NCI-H1694 (cell line): ENCODE measurements at regions not wholly inside any gene's neighbourhood (a gene's known extent, or its start where the extent isn't known, plus 50 kb on each side); places are given as distances from the start of the nearest gene placed in this dataset.

Experiments
- DNase-seq: peaks from one replicate; lab custom pipeline; 2025; lab: John Stamatoyannopoulos, UW

GRCh38 chr6:14903176-14904038 lies 342.5 kb upstream of the JARID2 start:
- DNase-seq, result peak; percentile 44

- DNase-seq, result no peak
Measured at GRCh38 chr6:14905201-14905600, 340.7 kb upstream of the JARID2 start.

GRCh38 chr6:14906621-14907020 lies 339.2 kb upstream of the JARID2 start:
- no peak for DNase-seq

GRCh38 chr6:14910692-14911547 lies 334.9 kb upstream of the JARID2 start:
- no peak for DNase-seq

GRCh38 chr6:14912226-14912625 lies 333.6 kb upstream of the JARID2 start:
- no peak for DNase-seq

- DNase-seq, result no peak
Measured at GRCh38 chr6:14912706-14913105, 333.2 kb upstream of the JARID2 start.

- DNase-seq, result no peak
Measured at GRCh38 chr6:14913931-14914330, 331.9 kb upstream of the JARID2 start.

- DNase-seq, result no peak
Measured at GRCh38 chr6:14915888-14916832, 329.7 kb upstream of the JARID2 start.

- no peak for DNase-seq
Measured at GRCh38 chr6:14917109-14917910, 328.6 kb upstream of the JARID2 start.

- no peak for DNase-seq
Measured at GRCh38 chr6:14918200-14918907, 327.5 kb upstream of the JARID2 start.

- no peak for DNase-seq
Measured at GRCh38 chr6:14919038-14919670, 326.7 kb upstream of the JARID2 start.

- DNase-seq, result no peak
Measured at GRCh38 chr6:14920276-14920675, 325.6 kb upstream of the JARID2 start.

- DNase-seq, result no peak
Measured at GRCh38 chr6:14921170-14921569, 324.7 kb upstream of the JARID2 start.

- DNase-seq, result no peak
Measured at GRCh38 chr6:14921878-14922671, 323.8 kb upstream of the JARID2 start.

- DNase-seq, result no peak
Measured at GRCh38 chr6:14922706-14923460, 323.0 kb upstream of the JARID2 start.

GRCh38 chr6:14924126-14925024 lies 321.5 kb upstream of the JARID2 start:
- DNase-seq, result peak; percentile 9

- DNase-seq, result no peak
Measured at GRCh38 chr6:14925025-14925698, 320.7 kb upstream of the JARID2 start.
